HG03457 (cell line): ENCODE measurements at regions not wholly inside any gene's neighbourhood (a gene's known extent, or its start where the extent isn't known, plus 50 kb on each side); places are given as distances from the start of the nearest gene placed in this dataset.

Source experiments
- ATAC-seq: cut with Tn5 transposase; IDR thresholded peaks from one replicate; pipeline ENCODE4 v1.9.1; 2021; ENCODE audit warnings: moderate number of reproducible peaks; ENCODE audit not compliant: unreplicated experiment

DNA sequence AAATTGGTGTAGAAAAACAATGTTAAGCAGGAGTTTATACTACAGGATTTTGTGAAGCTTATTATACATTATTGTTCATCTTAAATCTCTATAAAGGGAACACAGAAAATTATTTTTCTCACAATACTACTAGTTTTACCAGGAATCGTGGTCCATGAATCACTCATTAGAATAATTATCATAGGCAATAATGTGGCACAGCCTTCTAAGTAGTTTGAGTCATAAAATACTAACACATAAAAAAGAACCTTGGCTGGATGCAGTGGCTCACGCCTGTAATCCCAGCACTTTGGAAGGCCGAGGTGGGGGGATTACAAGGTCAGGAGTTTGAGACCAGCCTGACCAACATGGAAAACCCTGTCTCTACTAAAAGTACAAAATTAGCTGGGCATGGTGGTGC lies 393.1 kb upstream of the ZNF717 start:
- ATAC-seq: no peak

DNA sequence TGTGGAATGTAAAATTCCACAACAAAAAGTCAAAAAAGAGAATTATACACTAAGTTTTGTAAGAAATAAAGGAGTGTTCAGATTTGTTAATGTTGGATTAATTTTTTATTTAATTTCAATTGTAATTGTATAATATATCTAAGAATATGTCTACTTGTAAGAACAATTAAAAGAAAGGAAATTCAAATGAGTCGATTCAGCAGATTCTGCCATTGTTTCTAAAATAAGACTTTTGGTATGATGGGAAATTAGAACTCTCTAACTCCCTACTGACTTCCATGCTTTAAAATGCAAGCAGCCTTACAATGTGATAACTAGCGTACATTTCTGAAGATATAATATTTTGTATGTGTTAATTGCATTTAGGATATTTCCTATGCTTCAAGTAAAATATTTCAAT lies 395.9 kb upstream of the ZNF717 start:
- ATAC-seq: no peak

DNA sequence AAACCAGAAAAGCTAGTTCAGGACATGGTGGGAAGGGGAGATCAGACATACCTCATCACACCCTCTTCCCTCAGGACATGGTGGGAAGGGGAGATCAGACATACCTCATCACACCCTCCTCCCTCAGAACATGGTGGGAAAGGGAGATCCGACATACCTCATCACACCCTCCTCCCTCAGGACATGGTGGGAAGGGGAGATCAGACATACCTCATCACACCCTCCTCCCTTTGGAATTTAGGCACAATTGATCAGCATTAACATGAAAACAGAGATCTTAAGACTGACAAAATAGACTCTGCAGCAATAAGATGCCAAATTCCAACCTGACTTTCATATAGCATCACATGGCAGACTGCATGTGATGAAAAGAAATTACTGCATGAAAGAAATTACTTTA lies 412.7 kb upstream of the ZNF717 start:
- ATAC-seq: no peak

DNA sequence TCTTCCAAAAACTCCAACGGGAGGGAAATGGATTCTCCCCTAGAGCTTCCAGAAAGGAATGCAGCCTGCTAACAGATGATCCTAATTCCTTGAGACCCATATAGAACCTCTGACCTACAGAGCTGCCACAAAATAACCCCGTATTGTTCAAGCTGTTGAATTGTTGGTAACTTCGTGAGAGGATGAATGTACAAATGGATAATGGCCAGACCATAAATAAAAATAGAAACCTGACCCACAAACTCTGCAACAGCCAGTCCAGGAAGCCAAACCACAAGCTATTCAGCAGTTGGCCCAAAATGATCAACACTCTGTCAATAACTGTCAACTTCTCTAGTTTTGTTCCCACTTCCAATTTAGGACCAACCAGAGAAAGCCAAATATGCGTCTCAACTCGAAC lies 414.0 kb upstream of the ZNF717 start:
- ATAC-seq: no peak

DNA sequence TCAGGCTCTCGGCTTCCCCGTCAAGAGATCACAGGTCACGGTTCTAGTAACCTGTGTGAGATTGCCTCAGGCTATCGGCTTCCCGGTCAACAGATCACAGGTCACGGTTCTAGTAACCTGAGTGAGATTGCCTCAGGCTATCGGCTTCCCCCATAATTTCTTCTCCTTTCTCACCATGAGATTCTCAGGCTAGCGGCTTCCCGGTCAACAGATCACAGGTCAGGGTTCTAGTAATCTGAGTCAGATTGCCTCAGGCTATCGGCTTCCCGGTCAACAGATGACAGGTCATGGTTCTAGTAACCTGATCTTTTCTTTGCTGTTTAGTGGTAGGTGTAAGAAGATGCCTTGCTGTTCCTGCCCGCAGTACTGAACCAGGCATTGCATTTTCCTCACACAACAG lies 418.2 kb upstream of the ZNF717 start:
- no peak for ATAC-seq

DNA sequence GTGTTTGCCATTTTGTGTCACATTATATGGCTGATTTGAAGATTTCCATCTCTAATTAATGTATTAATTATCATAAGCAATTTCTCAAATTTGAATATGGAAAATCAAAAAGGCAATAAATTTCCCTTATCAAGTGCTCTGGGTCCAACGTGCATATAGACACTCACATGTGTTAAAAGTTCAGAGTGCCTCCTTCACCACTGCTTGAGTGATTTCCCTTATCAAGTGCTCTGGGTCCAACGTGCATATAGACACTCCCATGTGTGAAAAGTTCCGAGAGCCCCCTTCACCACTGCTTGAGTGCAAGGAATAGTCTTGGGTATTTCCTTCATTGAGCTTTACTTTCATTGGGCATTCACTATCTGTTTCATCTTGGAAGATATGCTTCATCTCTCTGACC lies 421.0 kb upstream of the ZNF717 start:
- ATAC-seq: no peak

DNA sequence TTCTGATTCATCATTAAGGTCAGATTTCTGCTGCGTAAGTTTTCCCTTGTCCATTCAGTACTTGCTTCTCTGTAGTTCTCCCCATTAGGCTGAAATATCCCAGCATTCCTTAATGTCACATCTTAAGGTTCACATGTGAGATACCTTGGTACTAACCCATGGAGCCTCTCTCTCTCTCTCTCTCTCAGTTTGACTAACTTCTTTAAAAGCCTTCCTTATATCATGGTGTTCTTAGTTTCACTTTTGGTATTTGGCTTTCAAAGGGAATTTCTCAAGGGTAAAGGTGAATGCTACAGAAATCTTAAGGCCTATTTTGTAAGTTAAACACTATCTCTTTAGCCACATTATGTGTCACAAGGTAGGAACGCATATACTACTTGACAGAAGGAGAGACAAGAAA lies 427.3 kb upstream of the ZNF717 start:
- ATAC-seq: no peak

DNA sequence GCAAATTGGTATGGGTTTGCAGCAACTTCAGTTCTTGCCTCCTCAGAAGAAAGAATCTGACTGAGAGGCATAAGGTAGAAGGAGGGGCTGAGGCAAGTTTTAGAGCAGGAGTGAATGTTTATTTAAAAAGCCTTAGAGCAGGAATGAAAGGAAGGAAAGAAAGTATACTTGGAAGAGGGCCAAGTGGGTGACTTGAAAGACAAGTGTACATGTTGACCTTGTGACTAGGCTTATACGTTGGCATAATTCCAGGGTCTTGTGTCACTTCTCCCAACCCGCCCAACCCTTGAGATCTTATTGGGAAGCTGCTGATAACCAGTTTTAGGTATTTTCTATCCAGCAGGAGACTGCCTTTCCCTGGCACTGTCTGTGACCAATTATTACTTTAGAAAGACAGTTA lies 436.9 kb upstream of the ZNF717 start:
- no peak for ATAC-seq

DNA sequence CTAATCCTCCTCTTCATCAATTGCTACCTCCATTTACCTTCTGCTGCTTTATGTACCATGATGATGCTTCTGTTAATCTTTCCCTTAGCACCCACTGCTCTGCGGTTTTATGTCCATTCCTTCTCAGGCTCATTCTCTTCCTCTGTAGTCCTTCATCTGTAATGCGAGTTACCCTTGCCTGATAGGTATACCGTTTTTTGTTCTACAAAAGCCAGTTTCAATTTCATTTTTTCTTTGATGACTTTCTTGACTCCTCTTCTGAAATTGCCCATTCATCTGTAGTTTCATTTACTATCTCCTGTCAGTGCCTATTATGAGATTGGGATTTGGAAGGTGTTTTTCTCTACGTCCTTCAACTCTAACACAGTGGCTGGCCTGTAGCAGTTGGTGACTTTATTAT lies 445.9 kb upstream of the ZNF717 start:
- ATAC-seq: no peak

DNA sequence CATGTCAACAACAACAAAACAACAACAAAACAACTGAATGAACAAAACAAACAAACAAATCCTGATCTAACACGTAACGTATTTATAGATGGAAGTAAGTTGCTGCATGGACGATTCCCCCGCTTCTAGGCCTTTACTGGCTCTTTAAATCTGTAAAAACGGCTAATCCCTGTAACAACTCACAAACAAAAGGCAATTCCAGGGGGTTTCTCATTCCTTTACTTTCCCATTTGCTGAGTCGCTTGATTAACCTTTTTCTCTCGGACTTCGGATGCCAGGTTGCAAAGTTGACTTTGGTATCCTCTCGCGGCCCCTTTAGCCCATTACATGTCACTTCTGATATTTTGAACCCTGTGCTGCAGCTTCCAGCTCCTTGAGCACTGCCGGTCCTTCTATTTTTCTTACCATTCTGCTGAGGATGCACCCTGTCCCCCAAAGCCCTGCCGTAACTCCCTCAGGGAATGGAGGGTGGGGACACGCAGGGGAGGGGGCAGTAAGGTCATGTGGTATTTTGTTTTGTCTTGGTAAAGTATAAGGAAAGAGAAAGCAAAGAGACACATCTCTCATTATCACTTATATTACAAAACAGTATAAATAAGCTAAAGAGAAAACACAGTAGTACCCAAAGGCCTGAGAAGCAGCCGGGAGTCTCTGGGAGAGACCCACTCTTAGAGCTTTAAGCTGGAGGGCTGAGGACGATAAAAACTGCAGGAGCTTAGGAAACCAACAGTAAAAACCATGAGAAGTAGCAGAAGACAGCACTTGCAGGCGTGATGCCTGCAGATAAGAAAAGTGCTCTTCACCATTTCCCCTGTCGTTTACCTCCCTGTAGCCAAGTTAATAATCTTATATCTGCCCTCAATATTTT lies 457.8 kb upstream of the ZNF717 start:
- ATAC-seq: no peak

DNA sequence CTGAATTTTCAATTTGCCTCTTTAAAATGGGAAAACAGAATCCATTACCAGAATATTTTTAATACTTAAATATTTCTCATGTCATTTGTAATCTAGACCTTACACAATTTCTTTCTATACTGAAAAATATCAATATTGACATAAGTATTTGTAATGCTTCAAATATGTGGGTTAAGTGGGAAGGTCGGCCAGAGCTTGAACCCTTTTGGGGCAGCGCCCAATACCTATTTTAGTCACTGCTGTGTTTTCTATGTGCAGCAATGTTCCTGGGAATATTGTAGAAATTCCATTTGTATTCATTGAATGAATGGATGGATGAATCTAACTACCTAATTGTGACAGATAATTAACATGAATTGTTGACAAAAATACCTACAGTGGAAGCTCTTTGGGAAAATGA lies 459.7 kb upstream of the ZNF717 start:
- no peak for ATAC-seq

DNA sequence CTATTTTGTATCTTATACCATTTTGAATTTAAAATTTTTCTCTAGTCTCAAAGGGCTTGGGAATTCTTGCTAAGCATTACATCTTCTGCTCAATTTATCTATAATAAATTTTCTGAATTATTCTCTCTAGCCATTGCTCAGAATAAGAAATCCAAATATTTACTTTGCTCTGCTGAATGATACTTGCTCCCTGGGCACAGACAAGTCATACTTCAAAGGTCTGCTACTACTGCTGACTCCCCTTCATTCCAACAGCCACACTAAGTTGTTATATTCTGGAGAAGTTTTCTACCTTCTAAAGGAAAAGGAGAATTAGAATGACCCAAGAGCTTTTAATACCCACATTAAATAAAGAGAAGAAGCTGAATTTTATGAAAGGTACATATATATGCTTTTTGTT lies 460.3 kb upstream of the ZNF717 start:
- no peak for ATAC-seq

DNA sequence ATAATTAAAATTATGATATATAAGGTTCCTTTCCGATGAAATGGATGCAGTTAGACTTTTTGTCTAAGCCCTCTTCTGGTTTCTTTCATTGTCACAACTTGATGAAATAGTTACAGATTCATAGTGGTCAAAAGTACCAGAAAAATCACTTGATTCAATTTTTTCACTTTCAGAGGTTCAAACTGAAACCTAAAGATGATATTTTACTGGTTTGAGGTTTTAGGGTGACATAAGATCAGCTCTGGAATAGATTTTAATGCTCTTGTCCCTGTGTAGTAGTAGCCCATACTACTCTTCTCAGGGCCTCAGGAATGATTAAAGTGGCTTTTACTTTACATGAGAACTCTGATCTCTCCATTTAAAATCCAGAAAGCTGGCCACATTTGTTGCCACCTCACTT lies 479.1 kb upstream of the ZNF717 start:
- ATAC-seq: no peak

DNA sequence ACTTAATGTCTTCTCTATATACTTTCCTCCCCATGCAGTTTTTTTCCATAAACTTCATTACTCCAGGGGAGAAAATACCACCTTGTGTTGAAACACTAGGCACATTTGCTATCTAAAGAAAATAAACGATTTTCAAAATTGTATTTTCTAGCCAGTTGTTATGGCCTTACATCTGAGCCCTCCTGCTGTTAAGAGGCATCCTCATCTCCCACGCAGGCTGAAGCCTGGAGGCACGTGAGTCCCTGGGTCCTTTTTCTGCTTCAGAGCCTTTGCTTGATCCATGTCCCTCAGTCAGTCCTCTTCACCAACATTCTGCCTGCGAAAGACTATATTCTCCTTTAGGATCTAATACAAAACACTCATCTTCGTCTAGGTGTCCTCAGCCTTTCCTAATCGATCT lies 479.6 kb upstream of the ZNF717 start:
- ATAC-seq: no peak

DNA sequence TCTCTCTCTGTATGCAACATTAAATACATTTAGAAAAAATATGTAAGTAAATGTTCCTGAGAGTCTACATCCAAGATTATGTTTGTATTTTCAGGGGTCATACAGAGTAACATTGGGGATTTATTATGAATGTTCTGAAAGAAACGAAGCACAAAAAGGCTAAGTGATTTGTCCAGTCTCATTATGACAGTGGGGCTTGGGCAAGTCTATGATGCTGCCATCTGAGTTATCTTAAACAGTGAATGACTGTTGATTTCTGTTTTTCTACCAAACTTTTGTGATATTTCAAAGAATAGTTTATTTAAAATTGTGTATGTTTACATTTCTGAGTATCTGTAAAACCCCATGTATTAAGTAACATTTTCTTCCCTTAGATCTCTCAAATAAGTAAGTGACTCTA lies 481.2 kb upstream of the ZNF717 start:
- ATAC-seq: no peak

DNA sequence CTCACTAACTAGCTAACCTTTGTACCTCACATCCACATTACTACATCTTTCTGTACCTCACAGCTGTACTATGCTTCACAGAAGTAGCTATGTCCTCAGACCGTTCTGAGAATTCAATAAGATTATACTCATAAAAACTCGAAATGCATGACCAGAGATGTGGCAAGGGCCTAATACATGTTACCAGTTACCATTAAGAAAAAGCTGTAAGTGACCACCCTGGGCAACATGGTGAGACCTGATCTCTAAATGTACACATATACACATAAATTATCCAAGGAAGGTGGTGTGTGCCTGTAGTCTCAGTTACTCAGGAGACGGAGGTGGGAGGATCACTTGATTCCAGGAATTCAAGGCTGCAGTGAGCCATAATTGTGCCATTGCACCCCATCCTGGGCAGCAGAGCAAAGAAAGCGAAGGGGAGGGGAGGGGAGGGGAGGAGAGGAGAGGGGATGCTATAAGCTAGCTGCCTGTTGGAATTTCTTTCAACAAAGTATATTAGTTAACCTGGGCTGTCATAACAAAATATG lies 482.6 kb upstream of the ZNF717 start:
- ATAC-seq: no peak

DNA sequence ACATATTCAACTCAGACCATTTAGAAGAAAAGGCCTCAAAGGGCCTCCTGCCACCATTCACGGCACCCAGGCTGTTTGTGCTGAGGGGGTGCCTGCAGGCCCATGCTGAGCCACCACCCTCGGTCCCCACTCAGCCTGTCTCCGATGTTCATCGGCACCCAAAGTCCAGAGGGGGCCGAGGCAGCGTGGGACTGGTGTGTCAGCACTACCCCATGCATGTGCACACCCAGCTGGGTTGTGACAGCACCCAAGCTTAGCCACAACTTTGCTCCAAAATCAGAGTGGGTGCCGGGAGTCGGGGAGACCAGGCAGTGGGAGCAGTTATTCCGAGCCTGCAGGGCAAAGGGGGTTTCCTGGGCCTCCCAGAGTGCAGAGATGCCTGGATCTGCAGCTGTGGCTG lies 508.5 kb upstream of the ZNF717 start:
- no peak for ATAC-seq

DNA sequence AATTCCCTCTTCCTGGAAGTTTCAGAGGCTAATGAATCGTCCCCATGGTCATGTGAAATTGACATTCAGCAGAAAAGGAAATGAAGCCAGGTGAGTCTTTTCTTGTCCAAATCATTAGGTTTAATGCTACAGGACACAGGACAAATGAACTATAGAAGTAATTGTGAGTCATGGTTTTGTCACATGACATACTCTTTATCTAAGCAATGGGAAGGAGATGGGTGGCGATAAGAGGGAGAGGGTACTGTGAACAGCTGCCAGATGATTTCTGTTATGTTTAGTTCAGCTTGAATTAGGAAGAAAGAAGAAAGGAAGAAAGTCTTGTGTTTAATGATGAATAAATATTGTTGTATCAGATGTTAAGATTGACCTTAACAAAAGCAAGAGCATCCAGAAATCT lies 515.4 kb upstream of the ZNF717 start:
- ATAC-seq: no peak

DNA sequence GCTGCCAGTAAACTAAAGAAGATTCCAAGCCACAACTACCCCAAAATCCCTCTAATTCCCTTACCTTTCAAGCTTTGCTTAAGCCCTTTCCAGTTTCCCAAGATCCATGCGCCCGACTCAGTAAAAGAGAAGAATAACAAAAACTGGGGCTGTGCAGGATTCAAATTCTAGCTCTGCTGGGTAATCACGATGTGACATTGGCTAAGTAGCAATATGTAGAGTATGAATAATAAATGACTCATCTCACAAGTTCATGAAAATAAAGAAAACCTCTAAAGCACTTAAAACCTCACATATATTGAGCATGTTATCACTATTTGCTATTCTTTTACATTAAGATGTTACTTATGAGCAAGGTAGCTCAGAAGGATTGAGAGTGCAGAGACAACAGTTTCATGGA lies 522.2 kb upstream of the ZNF717 start:
- ATAC-seq: no peak

DNA sequence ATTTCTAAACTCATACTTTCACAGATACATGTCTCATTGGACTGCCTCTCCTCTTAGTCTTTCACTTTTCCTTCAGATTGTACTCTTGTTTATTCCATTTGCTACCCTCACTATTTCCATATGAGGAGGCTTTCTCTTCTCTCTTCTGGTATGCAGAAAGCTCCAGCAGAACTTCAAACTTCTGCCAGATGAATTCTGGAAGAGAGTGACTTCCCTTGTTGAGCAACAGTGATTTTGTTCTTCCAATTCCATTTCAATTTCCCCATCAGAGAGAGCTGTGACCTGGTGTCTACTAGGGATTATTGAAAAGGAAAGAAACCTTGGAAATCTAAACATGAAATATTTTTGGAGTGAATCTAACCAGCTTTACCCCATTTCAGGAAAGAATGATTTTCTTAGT lies 523.2 kb upstream of the ZNF717 start:
- ATAC-seq: no peak

DNA sequence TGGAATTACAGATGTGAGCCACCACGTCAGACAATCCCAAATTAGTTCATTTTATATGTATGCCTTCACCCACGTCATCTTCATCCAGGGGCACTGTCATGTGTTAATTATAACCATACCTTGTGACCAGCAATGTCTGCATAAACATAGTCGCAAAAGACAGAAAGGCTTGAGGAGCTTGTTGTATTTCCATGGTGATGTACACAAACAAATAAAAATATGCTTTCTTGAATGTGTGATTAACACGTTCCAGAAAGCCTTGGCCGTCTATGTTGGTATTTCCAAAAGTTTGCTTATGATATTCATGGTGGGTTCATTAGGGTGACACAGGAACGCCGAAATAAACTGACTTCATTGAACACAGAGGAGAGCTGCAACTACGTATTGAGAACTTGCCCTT lies 524.7 kb upstream of the ZNF717 start:
- no peak for ATAC-seq

DNA sequence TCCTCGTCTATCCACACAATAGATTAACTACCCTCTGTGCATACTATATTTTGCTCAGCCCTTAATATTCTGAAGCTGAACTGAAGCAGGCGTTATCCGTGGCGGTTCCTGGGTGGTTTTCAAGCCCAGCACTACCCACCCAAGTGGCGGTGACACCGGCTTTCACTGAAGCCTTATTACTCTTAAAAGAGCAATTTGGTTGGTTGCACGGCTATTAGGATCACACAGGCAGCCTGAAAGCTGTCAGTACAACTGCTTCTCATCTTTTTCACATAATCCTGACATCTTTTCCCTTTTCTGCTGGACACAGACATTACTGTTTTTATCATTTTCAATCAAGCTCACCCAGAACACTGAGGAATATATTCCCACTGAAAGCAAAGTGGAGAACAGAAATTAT lies 525.3 kb upstream of the ZNF717 start:
- no peak for ATAC-seq

DNA sequence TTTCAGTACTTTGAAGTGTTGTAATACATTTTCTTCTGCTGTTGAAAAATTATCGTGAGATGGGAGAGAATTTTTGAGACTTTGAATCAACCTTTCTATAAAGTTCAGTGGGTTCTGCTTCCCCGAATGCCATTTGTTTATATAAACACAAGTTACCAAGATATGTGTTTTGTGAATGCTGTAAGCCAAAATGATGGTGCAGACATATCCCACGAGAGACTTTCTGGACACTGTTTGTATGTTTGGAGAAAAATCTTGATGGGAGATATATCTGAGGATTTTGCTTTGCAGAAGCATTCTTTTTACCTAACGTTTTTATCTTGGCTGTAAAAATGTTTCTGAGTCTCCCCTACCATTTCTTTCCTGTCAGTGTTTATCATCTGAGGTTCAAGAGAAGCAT lies 526.6 kb upstream of the ZNF717 start:
- ATAC-seq: no peak
